ENCODE measurements at regions not wholly inside any gene's neighbourhood (a gene's known extent, or its start where the extent isn't known, plus 50 kb on each side); places are given as distances from the start of the nearest gene placed in this dataset.

DNA sequence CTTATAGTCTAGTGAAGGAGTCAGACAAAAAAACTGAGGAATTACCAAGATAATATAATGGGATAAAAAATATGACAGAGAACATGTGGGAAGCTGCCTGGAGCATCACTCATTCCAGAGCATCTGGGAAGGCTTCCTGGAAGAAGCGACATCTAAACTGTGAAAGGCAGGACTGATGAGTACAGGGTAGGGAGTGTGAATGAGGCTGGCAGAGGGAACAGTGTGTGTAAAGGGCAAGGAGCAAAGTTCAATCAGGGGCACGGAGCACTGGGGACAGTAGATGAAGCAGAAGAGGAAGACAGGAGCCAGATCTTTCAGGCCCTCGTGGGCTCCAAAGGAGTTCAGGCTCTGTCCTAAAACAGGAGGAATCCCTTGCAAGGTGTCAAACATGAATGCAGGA is 55.8 kb upstream of the PRDM11 start:
- no TSS peak for BruUV-seq (replicated peaks)
- peaks cover 0 to 25% of the 10 kb centered on the region in 2 experiments; a peak in 2 of 5 replicates for H3K27me3 ChIP-seq (ENCODE audit: control insufficient read depth in 1 of 2, insufficient read depth in 2 of 2, low read length in 2 of 2)
- no peak for FAIRE-seq
- TF ChIP-seq, protein P1, sequence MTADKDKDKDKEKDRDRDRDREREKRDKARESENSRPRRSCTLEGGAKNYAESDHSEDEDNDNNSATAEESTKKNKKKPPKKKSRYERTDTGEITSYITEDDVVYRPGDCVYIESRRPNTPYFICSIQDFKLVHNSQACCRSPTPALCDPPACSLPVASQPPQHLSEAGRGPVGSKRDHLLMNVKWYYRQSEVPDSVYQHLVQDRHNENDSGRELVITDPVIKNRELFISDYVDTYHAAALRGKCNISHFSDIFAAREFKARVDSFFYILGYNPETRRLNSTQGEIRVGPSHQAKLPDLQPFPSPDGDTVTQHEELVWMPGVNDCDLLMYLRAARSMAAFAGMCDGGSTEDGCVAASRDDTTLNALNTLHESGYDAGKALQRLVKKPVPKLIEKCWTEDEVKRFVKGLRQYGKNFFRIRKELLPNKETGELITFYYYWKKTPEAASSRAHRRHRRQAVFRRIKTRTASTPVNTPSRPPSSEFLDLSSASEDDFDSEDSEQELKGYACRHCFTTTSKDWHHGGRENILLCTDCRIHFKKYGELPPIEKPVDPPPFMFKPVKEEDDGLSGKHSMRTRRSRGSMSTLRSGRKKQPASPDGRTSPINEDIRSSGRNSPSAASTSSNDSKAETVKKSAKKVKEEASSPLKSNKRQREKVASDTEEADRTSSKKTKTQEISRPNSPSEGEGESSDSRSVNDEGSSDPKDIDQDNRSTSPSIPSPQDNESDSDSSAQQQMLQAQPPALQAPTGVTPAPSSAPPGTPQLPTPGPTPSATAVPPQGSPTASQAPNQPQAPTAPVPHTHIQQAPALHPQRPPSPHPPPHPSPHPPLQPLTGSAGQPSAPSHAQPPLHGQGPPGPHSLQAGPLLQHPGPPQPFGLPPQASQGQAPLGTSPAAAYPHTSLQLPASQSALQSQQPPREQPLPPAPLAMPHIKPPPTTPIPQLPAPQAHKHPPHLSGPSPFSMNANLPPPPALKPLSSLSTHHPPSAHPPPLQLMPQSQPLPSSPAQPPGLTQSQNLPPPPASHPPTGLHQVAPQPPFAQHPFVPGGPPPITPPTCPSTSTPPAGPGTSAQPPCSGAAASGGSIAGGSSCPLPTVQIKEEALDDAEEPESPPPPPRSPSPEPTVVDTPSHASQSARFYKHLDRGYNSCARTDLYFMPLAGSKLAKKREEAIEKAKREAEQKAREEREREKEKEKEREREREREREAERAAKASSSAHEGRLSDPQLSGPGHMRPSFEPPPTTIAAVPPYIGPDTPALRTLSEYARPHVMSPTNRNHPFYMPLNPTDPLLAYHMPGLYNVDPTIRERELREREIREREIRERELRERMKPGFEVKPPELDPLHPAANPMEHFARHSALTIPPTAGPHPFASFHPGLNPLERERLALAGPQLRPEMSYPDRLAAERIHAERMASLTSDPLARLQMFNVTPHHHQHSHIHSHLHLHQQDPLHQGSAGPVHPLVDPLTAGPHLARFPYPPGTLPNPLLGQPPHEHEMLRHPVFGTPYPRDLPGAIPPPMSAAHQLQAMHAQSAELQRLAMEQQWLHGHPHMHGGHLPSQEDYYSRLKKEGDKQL (CRISPR knock-in tag; IDR thresholded peaks at IDR 0.05; ENCODE audit: low read depth) = no peak
- TF ChIP-seq, protein P2, sequence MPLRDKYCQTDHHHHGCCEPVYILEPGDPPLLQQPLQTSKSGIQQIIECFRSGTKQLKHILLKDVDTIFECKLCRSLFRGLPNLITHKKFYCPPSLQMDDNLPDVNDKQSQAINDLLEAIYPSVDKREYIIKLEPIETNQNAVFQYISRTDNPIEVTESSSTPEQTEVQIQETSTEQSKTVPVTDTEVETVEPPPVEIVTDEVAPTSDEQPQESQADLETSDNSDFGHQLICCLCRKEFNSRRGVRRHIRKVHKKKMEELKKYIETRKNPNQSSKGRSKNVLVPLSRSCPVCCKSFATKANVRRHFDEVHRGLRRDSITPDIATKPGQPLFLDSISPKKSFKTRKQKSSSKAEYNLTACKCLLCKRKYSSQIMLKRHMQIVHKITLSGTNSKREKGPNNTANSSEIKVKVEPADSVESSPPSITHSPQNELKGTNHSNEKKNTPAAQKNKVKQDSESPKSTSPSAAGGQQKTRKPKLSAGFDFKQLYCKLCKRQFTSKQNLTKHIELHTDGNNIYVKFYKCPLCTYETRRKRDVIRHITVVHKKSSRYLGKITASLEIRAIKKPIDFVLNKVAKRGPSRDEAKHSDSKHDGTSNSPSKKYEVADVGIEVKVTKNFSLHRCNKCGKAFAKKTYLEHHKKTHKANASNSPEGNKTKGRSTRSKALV (CRISPR knock-in tag; IDR thresholded peaks at IDR 0.05) = no peak
- TF ChIP-seq NCOA1 (CRISPR knock-in tag; IDR thresholded peaks at IDR 0.05) = no peak
- no peak for TF ChIP-seq MYC (CRISPR knock-in tag; IDR thresholded peaks at IDR 0.05; ENCODE audit: borderline replicate concordance)
- TF ChIP-seq, protein P3, sequence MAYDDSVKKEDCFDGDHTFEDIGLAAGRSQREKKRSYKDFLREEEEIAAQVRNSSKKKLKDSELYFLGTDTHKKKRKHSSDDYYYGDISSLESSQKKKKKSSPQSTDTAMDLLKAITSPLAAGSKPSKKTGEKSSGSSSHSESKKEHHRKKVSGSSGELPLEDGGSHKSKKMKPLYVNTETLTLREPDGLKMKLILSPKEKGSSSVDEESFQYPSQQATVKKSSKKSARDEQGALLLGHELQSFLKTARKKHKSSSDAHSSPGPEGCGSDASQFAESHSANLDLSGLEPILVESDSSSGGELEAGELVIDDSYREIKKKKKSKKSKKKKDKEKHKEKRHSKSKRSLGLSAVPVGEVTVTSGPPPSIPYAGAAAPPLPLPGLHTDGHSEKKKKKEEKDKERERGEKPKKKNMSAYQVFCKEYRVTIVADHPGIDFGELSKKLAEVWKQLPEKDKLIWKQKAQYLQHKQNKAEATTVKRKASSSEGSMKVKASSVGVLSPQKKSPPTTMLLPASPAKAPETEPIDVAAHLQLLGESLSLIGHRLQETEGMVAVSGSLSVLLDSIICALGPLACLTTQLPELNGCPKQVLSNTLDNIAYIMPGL (CRISPR knock-in tag; IDR thresholded peaks at IDR 0.05; ENCODE audit: borderline replicate concordance in 1 of 2, low read depth in 1 of 2) = no peak
- TF ChIP-seq HNF4G (IDR thresholded peaks at IDR 0.05; ENCODE audit: borderline replicate concordance, low read depth, low read length) = no peak
- TF ChIP-seq HNF4G (CRISPR knock-in tag; IDR thresholded peaks at IDR 0.05; ENCODE audit: borderline replicate concordance, low read depth) = no peak
- no peak for TF ChIP-seq ZNF543 (CRISPR knock-in tag; IDR thresholded peaks at IDR 0.05)
- no peak for TF ChIP-seq ZNF841 (CRISPR knock-in tag; IDR thresholded peaks at IDR 0.05; ENCODE audit: borderline replicate concordance)
- TF ChIP-seq, protein P4, sequence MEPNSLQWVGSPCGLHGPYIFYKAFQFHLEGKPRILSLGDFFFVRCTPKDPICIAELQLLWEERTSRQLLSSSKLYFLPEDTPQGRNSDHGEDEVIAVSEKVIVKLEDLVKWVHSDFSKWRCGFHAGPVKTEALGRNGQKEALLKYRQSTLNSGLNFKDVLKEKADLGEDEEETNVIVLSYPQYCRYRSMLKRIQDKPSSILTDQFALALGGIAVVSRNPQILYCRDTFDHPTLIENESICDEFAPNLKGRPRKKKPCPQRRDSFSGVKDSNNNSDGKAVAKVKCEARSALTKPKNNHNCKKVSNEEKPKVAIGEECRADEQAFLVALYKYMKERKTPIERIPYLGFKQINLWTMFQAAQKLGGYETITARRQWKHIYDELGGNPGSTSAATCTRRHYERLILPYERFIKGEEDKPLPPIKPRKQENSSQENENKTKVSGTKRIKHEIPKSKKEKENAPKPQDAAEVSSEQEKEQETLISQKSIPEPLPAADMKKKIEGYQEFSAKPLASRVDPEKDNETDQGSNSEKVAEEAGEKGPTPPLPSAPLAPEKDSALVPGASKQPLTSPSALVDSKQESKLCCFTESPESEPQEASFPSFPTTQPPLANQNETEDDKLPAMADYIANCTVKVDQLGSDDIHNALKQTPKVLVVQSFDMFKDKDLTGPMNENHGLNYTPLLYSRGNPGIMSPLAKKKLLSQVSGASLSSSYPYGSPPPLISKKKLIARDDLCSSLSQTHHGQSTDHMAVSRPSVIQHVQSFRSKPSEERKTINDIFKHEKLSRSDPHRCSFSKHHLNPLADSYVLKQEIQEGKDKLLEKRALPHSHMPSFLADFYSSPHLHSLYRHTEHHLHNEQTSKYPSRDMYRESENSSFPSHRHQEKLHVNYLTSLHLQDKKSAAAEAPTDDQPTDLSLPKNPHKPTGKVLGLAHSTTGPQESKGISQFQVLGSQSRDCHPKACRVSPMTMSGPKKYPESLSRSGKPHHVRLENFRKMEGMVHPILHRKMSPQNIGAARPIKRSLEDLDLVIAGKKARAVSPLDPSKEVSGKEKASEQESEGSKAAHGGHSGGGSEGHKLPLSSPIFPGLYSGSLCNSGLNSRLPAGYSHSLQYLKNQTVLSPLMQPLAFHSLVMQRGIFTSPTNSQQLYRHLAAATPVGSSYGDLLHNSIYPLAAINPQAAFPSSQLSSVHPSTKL (CRISPR knock-in tag; IDR thresholded peaks at IDR 0.05) = no peak
- no peak for TF ChIP-seq PAWR (CRISPR knock-in tag; IDR thresholded peaks at IDR 0.05; ENCODE audit: borderline replicate concordance)
- no peak for TF ChIP-seq SALL2 (CRISPR knock-in tag; IDR thresholded peaks at IDR 0.05)

More for the DNA sequence above, 55.8 kb upstream of the PRDM11 start:
- Histone ChIP-seq H2AFZ (ENCODE audit: low read length) (no peak overlapping the region), H4K20me1 (ENCODE audit: insufficient read depth, low read length) (no peaks in the 10 kb centered on the region), H3K9me3 (ENCODE audit: low read length) (no peaks in the 10 kb centered on the region), H3K4me3 (replicated peaks in 1 of 3; ENCODE audit: insufficient read depth in 1 of 3, low read depth in 2 of 3, low read length in 3 of 3) (no peak overlapping the region), H3K27ac (ENCODE audit: extremely low read length, insufficient read depth, low read length) (no peak overlapping the region), H3K36me3 (replicated peaks in 1 of 2; ENCODE audit: control insufficient read depth in 1 of 2, insufficient read depth in 2 of 2, low read length in 2 of 2) (no peaks in the 10 kb centered on the region), H3K4me2 (ENCODE audit: low read depth, low read length) (no peak overlapping the region), H3K79me2 (ENCODE audit: insufficient read depth, low read length) (no peaks in the 10 kb centered on the region), H3K9ac (ENCODE audit: insufficient read depth, low read depth, low read length) (no peak overlapping the region), H3K4me1 (ENCODE audit: insufficient read depth, low read length) (no peaks in the 10 kb centered on the region)
- intact Hi-C loops (cut with micrococcal nuclease; ENCODE audit: unreplicated experiment) (no loop called here), in situ Hi-C loops (cut with HindIII; ENCODE audit: extremely low pct_ligation_motif_present, low pct_unique_long_range_greater_than_20kb) (no loop called here)
- POLR2A ChIA-PET = no interaction called here
- CTCF ChIA-PET (ENCODE audit: low intra/inter-chr PET ratio, low total read pairs) = no interaction called here
- DNase-seq (ENCODE audit: low spot score) = no peak
- WGBS (ENCODE audit: low lambda C conversion rate) = 5% methylated on average over 3 of the region's 3 CpGs
- no peak for ATAC-seq
